Ammon's horn (tissue), 1 donor: ENCODE measurements at regions not wholly inside any gene's neighbourhood (a gene's known extent, or its start where the extent isn't known, plus 50 kb on each side); places are given as distances from the start of the nearest gene placed in this dataset.
"Not testable (repeated sequence)": the region's sequence is repeated elsewhere in the genome, so short reads cannot be mapped to it uniquely, and the experiment has no call there.

Experiments used
- DNase-seq: peaks from one replicate; pipeline ENCODE4 v3.0.0-alpha.2; 2016; ENCODE audit warnings: low spot score

DNA sequence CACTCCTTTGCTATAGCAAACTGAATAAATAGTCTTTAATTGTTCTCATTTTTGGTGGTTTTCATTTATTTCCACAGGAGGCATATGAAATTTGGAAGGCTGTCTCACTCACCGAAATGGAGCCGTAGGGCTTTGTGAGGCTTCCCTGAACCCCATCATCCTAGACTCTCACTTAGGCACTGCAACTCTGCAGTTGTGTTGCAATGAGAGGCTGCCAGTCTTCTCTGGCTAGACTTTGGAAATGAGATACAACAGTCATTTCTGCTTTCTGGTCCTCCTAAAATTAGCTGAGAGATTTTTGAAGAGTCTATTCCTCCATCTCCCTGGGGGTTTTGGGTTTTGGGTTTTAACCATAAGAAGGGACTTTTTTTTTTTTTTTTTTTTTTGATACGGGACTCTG, 146.5 kb downstream of the SH3BGRL start:
- no peak for DNase-seq

- DNase-seq: no peak
Observed at GRCh38 chrX:81354954-81355353, 153.1 kb downstream of the SH3BGRL start.

DNA sequence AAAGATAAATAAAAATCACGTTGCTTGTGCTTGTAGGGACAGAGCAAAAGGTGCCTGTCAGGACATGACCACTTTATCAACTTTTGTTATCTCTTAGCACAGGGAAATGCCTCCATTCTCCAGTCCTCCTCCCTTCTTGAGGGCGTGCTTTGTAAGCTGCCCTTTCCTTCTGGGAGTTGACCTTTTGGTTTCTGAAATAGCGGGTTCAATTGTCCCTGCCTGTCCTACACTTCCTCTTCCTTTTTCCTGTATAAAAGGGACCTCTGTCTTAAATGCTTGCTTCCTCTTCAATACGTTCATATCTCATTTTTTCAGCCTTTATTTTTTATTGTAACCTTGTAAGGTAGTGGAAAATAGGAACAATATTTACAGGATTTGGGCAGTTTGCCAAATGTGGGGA, 153.5 kb downstream of the SH3BGRL start:
- DNase-seq: no peak

DNA sequence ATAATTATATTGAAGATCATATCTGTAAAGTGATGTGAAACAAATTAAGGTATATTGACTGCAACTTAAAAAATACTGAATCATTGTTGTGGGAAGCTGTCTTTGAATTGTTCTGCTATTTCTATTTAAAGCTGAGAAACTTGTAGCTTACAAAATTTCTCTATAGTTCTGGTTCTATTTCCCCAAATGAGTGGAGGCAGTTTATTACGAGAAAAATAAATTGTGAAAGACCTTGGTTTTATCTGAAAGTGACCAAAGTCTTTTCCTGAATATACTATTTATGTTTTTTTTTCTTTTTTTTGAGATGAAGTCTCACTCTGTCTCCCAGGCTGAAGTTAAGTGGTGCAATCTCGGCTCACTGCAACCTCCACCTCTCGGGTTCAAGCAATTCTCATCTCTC, 165.4 kb downstream of the SH3BGRL start:
- DNase-seq: no peak

DNA sequence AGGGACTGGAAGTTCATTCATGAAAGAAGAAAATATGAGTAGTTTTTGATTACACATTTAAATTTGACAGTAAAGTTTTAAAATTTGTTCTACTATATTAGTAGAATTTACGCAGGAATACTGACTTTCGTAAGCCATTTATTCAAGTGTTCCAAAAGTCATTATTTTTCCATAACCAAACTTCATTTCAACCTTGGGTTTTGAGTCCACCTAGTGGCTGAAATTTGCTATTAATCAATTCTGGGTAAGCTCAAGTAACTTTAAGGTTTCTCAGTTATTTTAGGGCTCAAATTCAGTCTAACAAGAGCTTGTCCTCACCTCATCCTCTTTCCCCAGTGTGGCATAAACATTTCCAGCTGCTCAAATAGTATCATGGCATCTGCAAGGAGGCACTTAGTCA, 175.4 kb downstream of the SH3BGRL start:
- DNase-seq: no peak

GRCh38 chrX:81378560-81378959, 176.7 kb downstream of the SH3BGRL start:
- no peak for DNase-seq

- DNase-seq: no peak
Observed at GRCh38 chrX:81390237-81390636, 188.3 kb downstream of the SH3BGRL start.

GRCh38 chrX:81392396-81392795, 190.5 kb downstream of the SH3BGRL start:
- DNase-seq: no peak

GRCh38 chrX:81405781-81406180, 203.9 kb downstream of the SH3BGRL start:
- DNase-seq: no peak

GRCh38 chrX:81411517-81411916, 209.6 kb downstream of the SH3BGRL start:
- DNase-seq: no peak

DNA sequence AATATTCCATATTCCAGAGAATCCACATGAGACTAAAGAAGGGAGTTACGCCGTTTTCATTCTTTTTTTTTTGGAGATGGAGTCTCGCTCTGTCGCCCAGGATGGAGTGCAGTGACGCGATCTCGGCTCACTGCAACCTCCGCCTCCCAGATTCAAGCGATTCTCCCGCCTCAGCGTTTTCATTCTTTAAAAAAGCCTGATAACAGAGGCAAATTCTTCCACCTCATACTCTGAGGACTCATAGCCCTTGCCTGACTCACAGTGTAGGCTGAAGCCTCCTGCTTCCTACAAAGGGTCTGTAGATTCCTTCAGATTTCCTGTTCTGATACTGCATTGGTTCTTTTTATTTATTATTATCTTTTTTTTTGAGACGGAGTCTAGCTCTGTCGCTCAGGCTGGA, 210.5 kb downstream of the SH3BGRL start:
- DNase-seq: no peak

DNA sequence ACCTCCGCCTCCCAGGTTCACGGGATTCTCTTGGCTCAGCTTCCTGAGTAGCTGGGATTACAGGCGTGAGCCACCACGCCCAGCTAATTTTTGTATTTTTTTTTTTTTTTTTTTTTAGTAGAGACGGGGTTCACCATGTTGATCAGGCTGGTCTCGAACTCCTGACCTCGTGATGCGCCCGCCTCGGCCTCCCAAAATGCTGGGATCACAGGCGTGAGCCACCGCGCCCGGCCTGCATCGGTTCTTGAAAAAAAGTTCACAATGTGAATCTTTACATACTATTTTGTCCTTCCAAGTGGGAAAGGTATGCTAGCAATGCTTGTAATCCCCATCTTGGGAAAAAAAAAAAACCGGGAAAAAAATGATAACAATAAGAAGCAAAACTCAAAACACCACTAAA, 211.0 kb downstream of the SH3BGRL start:
- DNase-seq: not testable (repeated sequence)

DNA sequence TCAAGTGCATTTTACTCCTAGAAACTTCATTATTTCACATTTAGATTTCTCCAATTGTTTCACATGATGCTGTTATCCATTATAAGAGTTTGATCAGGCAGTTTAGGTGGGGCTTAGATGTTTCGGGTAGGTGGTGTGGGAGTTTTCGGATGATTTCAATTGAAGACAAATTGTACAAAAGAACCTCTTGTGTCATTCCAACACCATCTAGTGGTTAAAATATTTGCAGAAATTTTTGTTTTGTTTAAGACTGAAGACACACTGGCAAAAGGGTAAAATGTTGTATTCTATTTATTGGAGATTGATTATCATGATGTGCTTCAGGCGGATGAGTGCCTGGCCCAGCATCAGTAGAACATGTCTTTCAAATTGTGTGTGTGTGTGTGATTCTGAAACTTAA, 212.7 kb downstream of the SH3BGRL start:
- DNase-seq: peak; percentile 1
